ENCODE measurements at regions not wholly inside any gene's neighbourhood (a gene's known extent, or its start where the extent isn't known, plus 50 kb on each side); places are given as distances from the start of the nearest gene placed in this dataset.

GRCh38 chr2:195458936-195459335 is 198.1 kb upstream of the SLC39A10 start:
- Histone ChIP-seq H4K91ac (replicated peaks; ENCODE audit: insufficient read length, low read length) (no peak overlapping the region), H4K8ac (ENCODE audit: extremely low read depth, insufficient read depth, low read length) (no peak overlapping the region), H3K56ac (replicated peaks; ENCODE audit: insufficient read length, low read depth, low read length) (no peak overlapping the region), H2BK5ac (ENCODE audit: low read depth, low read length) (no peak overlapping the region), H3K4ac (replicated peaks; ENCODE audit: insufficient read length, low read depth, low read length) (no peak overlapping the region), H2AK5ac (ENCODE audit: low read depth, low read length) (no peak overlapping the region), H3K36me3 (ENCODE audit: control insufficient read depth in 2 of 4, insufficient read depth in 4 of 4, low read length in 3 of 4) (no peaks in the 10 kb centered on the region), H2BK12ac (ENCODE audit: low read depth, low read length) (no peak overlapping the region), H3K23me2 (ENCODE audit: low read depth, low read length) (no peaks in the 10 kb centered on the region), H4K5ac (ENCODE audit: insufficient read length, low read depth, low read length) (no peak overlapping the region), H3K27ac (ENCODE audit: low read depth, low read length) (no peak overlapping the region), H4K20me1 (replicated peaks in 1 of 2; ENCODE audit: control insufficient read depth in 1 of 2, insufficient read depth in 2 of 2, low read length in 2 of 2) (no peaks in the 10 kb centered on the region), H2BK120ac (replicated peaks; ENCODE audit: low read depth, low read length) (no peak overlapping the region), H3K9me3 (ENCODE audit: insufficient read depth in 2 of 2, low read depth in 1 of 2, low read length in 1 of 2) (no peaks in the 10 kb centered on the region), H3K23ac (ENCODE audit: insufficient read length) (no peak overlapping the region), H3K4me3 (ENCODE audit: extremely low read depth in 1 of 4, insufficient read depth in 2 of 4, low read depth in 3 of 4, low read length in 4 of 4) (no peak overlapping the region), H3K18ac (ENCODE audit: extremely low read depth, low read length) (no peak overlapping the region), H3K4me1 (replicated peaks in 1 of 4; ENCODE audit: control insufficient read depth in 3 of 4, insufficient read depth in 4 of 4, low read length in 3 of 4) (no peaks in the 10 kb centered on the region), H2AFZ (ENCODE audit: low read length) (no peak overlapping the region), H2BK20ac (ENCODE audit: low read length) (no peak overlapping the region), H3K79me1 (ENCODE audit: low read depth, low read length) (no peaks in the 10 kb centered on the region), H3K9ac (replicated peaks in 1 of 4; ENCODE audit: extremely low read depth in 1 of 4, low read depth in 3 of 4, low read length in 3 of 4) (no peak overlapping the region), H3K79me2 (ENCODE audit: control insufficient read depth in 1 of 2, insufficient read depth in 2 of 2, low read length in 2 of 2) (no peaks in the 10 kb centered on the region), H3K4me2 (ENCODE audit: insufficient read depth in 1 of 2, low read depth in 2 of 2, low read length in 2 of 2) (no peak overlapping the region), H3K27me3 (replicated peaks in 1 of 4; ENCODE audit: control insufficient read depth in 3 of 4, extremely low read depth in 1 of 4, insufficient read depth in 3 of 4, low read length in 3 of 4) (no peaks in the 10 kb centered on the region), H2BK15ac (ENCODE audit: low read length) (no peak overlapping the region), H3K14ac (ENCODE audit: insufficient read length) (no peak overlapping the region)
- TF ChIP-seq GABPA (IDR thresholded peaks at IDR 0.05; ENCODE audit: borderline replicate concordance, insufficient read depth, low read length) = no peak
- FAIRE-seq (no peak), DNase-seq (ENCODE audit: low read depth in 1 of 2, low spot score in 2 of 2) (no peak)
- ChIA-PET CTCF (ENCODE audit: partially characterized antibody) (no interaction called here), POLR2A (ENCODE audit: partially characterized antibody) (no interaction called here)
- WGBS, 2 experiments (ENCODE audit: extremely low coverage in 1 of 2, insufficient coverage in 1 of 2, insufficient read length in 1 of 2, insufficient replicate concordance in 2 of 2, low coverage in 1 of 2, low lambda C conversion rate in 2 of 2, missing lambda C conversion rate in 1 of 2) = 91% methylated on average over 2 of the region's 2 CpGs; no CpG with 5 or more reads in 1 of the 2 experiments
